ENCODE measurements at regions not wholly inside any gene's neighbourhood (a gene's known extent, or its start where the extent isn't known, plus 50 kb on each side); places are given as distances from the start of the nearest gene placed in this dataset.
"Not testable (repeated sequence)": the region's sequence is repeated elsewhere in the genome, so short reads cannot be mapped to it uniquely, and the experiment has no call there.

DNA sequence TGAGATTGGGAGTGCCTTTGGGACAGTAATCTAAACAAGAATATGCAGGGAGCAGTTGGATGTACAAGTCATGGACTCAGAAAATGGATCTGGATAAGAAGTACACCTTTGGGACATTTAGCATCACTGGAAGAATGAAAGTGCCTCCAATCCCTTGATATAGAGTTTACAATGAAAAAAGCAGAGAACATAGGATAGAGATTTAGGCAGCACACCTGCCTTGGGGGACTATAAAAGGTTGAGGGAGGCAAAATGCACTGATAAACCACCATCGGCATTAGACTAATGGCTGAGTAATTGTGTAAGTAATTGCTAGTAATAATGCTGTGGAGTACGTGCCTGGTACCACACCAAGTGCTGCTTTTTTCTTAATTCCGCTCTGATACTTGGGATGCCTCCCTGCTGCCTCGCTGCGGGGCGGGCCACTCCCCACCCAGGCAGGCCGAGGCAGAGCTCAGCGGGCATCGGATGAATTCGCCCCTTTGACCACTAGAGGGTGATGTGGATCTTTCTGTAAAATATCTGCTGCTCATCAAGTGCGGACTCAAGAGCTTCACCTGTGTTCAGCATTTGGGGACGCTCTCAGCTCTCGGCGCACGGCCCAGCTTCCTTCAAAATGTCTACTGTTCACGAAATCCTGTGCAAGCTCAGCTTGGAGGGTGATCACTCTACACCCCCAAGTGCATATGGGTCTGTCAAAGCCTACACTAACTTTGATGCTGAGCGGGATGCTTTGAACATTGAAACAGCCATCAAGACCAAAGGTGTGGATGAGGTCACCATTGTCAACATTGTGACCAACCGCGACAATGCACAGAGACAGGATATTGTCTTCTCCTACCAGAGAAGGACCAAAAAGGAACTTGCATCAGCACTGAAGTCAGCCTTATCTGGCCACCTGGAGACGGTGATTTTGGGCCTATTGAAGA is 99.9 kb downstream of the ANKRD18B start:
- 24% methylated on average over 20 of the region's 20 CpGs for WGBS (ENCODE audit: insufficient coverage)
- ATAC-seq (peak; percentile 87 to 99 (median 93)), DNase-seq (peak; percentile 55 to 87)
- H3K4me3 Mint-ChIP-seq: no peak overlapping the region
- H3K9me3 Mint-ChIP-seq: no peaks in the 10 kb centered on the region
- peaks cover 10 to 48% of the 10 kb centered on the region in 2 donors for H3K27me3 Mint-ChIP-seq (ENCODE audit: low read depth in 2 of 2)
- H3K9me3 ChIP-seq (ENCODE audit: control insufficient read depth, insufficient read depth, low read length): no peaks in the 10 kb centered on the region
- TF ChIP-seq, protein P1, sequence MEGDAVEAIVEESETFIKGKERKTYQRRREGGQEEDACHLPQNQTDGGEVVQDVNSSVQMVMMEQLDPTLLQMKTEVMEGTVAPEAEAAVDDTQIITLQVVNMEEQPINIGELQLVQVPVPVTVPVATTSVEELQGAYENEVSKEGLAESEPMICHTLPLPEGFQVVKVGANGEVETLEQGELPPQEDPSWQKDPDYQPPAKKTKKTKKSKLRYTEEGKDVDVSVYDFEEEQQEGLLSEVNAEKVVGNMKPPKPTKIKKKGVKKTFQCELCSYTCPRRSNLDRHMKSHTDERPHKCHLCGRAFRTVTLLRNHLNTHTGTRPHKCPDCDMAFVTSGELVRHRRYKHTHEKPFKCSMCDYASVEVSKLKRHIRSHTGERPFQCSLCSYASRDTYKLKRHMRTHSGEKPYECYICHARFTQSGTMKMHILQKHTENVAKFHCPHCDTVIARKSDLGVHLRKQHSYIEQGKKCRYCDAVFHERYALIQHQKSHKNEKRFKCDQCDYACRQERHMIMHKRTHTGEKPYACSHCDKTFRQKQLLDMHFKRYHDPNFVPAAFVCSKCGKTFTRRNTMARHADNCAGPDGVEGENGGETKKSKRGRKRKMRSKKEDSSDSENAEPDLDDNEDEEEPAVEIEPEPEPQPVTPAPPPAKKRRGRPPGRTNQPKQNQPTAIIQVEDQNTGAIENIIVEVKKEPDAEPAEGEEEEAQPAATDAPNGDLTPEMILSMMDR (IDR thresholded peaks at IDR 0.05): peak; percentile 83
- no peaks in the 10 kb centered on the region for H3K36me3 ChIP-seq (ENCODE audit: control insufficient read depth, insufficient read depth, low read length)
- peaks cover 4% of the 10 kb centered on the region for H3K27me3 ChIP-seq (ENCODE audit: control insufficient read depth, insufficient read depth, low read length)
- no peak overlapping the region for H3K27ac ChIP-seq (ENCODE audit: low read length)
- H3K4me3 ChIP-seq (ENCODE audit: low read length): no peak overlapping the region
- H3K27ac Mint-ChIP-seq: no peak overlapping the region
- intact Hi-C loops (cut with micrococcal nuclease): loop anchor here (1.0 kb wide), 2 partner anchors 98 to 154 kb away; no protein-coding TSS in a partner anchor
- H3K36me3 Mint-ChIP-seq: no peaks in the 10 kb centered on the region
- peaks cover 5 to 7% of the 10 kb centered on the region in 2 donors for H3K4me1 Mint-ChIP-seq
- peaks cover 5% of the 10 kb centered on the region for H3K4me1 ChIP-seq (ENCODE audit: control insufficient read depth, insufficient read depth, low read length)

DNA sequence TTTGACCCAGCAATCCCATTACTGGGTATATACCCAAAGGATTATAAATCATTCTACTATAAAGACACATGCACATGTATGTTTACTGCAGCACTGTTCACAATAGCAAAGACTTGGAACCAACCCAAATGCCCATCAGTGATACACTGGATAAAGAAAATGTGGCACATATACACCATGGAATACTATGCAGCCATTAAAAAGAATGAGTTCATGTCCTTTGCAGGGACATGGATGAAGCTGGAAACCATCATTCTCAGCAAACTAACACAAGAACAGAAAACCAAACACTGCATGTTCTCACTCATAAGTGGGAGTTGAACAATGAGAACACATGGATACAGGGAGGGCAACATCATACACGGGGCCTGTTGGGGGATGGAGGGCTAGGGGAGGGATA is 104.3 kb downstream of the ANKRD18B start:
- H3K36me3 Mint-ChIP-seq; H3K9me3 Mint-ChIP-seq; H3K4me3 Mint-ChIP-seq; H3K4me1 ChIP-seq (ENCODE audit: control insufficient read depth, insufficient read depth, low read length); ATAC-seq; H3K4me3 ChIP-seq (ENCODE audit: low read length); intact Hi-C loops (cut with micrococcal nuclease); H3K36me3 ChIP-seq (ENCODE audit: control insufficient read depth, insufficient read depth, low read length); H3K27ac ChIP-seq (ENCODE audit: low read length); H3K27ac Mint-ChIP-seq; H3K9me3 ChIP-seq (ENCODE audit: control insufficient read depth, insufficient read depth, low read length); H3K4me1 Mint-ChIP-seq; H3K27me3 ChIP-seq (ENCODE audit: control insufficient read depth, insufficient read depth, low read length); DNase-seq: not testable (repeated sequence)
- peaks cover 11 to 21% of the 10 kb centered on the region in 2 donors for H3K27me3 Mint-ChIP-seq (ENCODE audit: low read depth in 2 of 2)
- WGBS (ENCODE audit: insufficient coverage): 92% methylated on average over 1 of the region's 1 CpG

DNA sequence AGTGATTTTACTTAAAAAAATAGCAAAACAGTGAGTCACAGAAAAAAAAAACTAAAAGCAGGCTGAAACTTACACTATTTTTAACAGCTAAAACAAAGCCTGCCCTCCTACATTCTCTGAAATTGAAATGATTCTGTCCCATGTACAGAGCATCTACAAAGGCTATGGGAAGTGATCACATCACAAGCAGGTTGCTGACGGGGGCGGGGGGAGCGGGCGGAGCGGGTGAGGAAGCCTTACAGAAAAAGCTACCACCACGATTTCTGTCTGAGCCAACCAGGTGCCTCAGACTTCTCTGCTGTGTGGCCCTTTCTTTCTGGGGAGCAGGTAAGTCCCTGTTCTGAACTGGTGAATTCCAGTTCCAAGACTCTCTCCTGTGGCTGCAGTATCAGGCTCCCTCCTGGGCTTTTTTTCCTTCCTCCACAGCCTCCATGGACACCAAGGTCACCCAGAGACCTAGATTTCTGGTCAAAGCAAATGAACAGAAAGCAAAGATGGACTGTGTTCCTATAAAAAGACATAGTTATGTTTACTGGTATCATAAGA is 104.9 kb downstream of the ANKRD18B start:
- Mint-ChIP-seq H3K27me3 (ENCODE audit: low read depth in 2 of 2) (peaks cover 6 to 20% of the 10 kb centered on the region in 2 donors), H3K36me3 (no peaks in the 10 kb centered on the region), H3K27ac (no peak overlapping the region), H3K4me3 (no peak overlapping the region), H3K4me1 (peaks cover 3 to 4% of the 10 kb centered on the region in 2 donors), H3K9me3 (no peaks in the 10 kb centered on the region)
- 76% methylated on average over 6 of the region's 6 CpGs for WGBS (ENCODE audit: insufficient coverage)
- Histone ChIP-seq H3K27ac (ENCODE audit: low read length) (no peak overlapping the region), H3K4me3 (ENCODE audit: low read length) (no peak overlapping the region), H3K27me3 (ENCODE audit: control insufficient read depth, insufficient read depth, low read length) (no peaks in the 10 kb centered on the region), H3K36me3 (ENCODE audit: control insufficient read depth, insufficient read depth, low read length) (no peaks in the 10 kb centered on the region), H3K9me3 (ENCODE audit: control insufficient read depth, insufficient read depth, low read length) (no peaks in the 10 kb centered on the region), H3K4me1 (ENCODE audit: control insufficient read depth, insufficient read depth, low read length) (peaks cover 3% of the 10 kb centered on the region)
- intact Hi-C loops (cut with micrococcal nuclease): no loop called here
- ATAC-seq (no peak), DNase-seq (peak in 1 of 2 donors; percentile 6)
- TF ChIP-seq, protein P1 (IDR thresholded peaks at IDR 0.05): no peak

DNA sequence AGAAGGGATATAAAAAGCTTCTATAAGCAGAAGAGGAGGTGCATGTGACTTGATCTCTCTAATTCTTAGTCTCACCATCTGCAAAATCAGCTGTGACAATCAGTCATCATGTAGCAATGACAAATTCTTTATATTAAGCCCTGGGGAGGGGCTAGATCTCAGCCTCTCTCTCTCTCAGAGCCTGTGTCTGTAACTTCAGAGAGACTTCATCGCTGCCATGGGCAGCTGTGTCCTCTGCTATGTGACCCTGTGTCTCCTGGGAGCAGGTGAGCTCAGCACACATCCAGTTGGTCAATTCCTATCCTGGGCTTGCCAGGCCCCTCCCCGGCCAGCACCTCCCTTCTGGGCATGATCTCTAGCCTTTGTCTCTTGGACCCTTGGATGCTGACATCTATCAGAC is 109.6 kb downstream of the ANKRD18B start:
- Histone ChIP-seq H3K36me3 (ENCODE audit: control insufficient read depth, insufficient read depth, low read length) (no peaks in the 10 kb centered on the region), H3K4me1 (ENCODE audit: control insufficient read depth, insufficient read depth, low read length) (no peaks in the 10 kb centered on the region), H3K27me3 (ENCODE audit: control insufficient read depth, insufficient read depth, low read length) (peaks cover 10% of the 10 kb centered on the region), H3K27ac (ENCODE audit: low read length) (no peak overlapping the region), H3K9me3 (ENCODE audit: control insufficient read depth, insufficient read depth, low read length) (no peaks in the 10 kb centered on the region), H3K4me3 (ENCODE audit: low read length) (no peak overlapping the region)
- Mint-ChIP-seq H3K27ac (no peak overlapping the region), H3K9me3 (no peaks in the 10 kb centered on the region), H3K27me3 (ENCODE audit: low read depth in 2 of 2) (peaks cover 22 to 43% of the 10 kb centered on the region in 2 donors), H3K36me3 (no peaks in the 10 kb centered on the region), H3K4me1 (no peaks in the 10 kb centered on the region), H3K4me3 (no peak overlapping the region)
- intact Hi-C loops (cut with micrococcal nuclease): no loop called here
- TF ChIP-seq, protein P1 (IDR thresholded peaks at IDR 0.05): no peak
- ATAC-seq (no peak), DNase-seq (no peak)
- 92% methylated on average over 2 of the region's 2 CpGs for WGBS (ENCODE audit: insufficient coverage)

Data from natural killer cell (primary cell).